Activated naive CD8-positive, alpha-beta T cell treated with anti-CD3 and anti-CD28 coated beads, Interleukin-2, amount 50 U/mL, for 24 hours (primary cell): ENCODE measurements at regions not wholly inside any gene's neighbourhood (a gene's known extent, or its start where the extent isn't known, plus 50 kb on each side); places are given as distances from the start of the nearest gene placed in this dataset.
"Not testable (repeated sequence)": the region's sequence is repeated elsewhere in the genome, so short reads cannot be mapped to it uniquely, and the experiment has no call there.

Experiments used
- ATAC-seq: fragments of 150-1000 bp; cut with Tn5 transposase; one replicate; pipeline ENCODE4 v1.10.0; 2021
- DNase-seq: peaks from one replicate; pipeline ENCODE4 v3.0.0; 2021
- H3K27ac Mint-ChIP-seq: one replicate; pipeline ENCODE4 v1.8.0; 2021; ENCODE audit warnings: mild to moderate bottlenecking, mixed read lengths
- H3K27me3 Mint-ChIP-seq: one replicate; pipeline ENCODE4 v1.8.0; 2021; ENCODE audit warnings: mixed read lengths
- H3K36me3 Mint-ChIP-seq: one replicate; pipeline ENCODE4 v1.8.0; 2021; ENCODE audit warnings: low read depth, mixed read lengths
- H3K4me1 Mint-ChIP-seq: one replicate; pipeline ENCODE4 v1.8.0; 2021; ENCODE audit warnings: mixed read lengths
- H3K4me3 Mint-ChIP-seq: one replicate; pipeline ENCODE4 v1.8.0; 2021; ENCODE audit warnings: mild to moderate bottlenecking, moderate library complexity, mixed read lengths
- H3K9me3 Mint-ChIP-seq: one replicate; pipeline ENCODE4 v1.8.0; 2021; ENCODE audit warnings: mixed read lengths

- H3K27me3 Mint-ChIP-seq, result no peaks in the 10 kb centered on the region
- no peaks in the 10 kb centered on the region for H3K36me3 Mint-ChIP-seq
- H3K9me3 Mint-ChIP-seq, result peaks cover 6% of the 10 kb centered on the region
- DNase-seq (no peak), ATAC-seq (no peak)
- H3K4me1 Mint-ChIP-seq, result no peaks in the 10 kb centered on the region
- H3K27ac Mint-ChIP-seq, result no peak overlapping the region
- no peak overlapping the region for H3K4me3 Mint-ChIP-seq
Measured at GRCh38 chr2:122277956-122278355, 522.5 kb downstream of the TSN start.

- ATAC-seq (no peak), DNase-seq (no peak)
- Mint-ChIP-seq H3K4me1 (no peaks in the 10 kb centered on the region), H3K27me3 (no peaks in the 10 kb centered on the region), H3K9me3 (peaks cover 26% of the 10 kb centered on the region), H3K4me3 (no peak overlapping the region), H3K27ac (no peak overlapping the region), H3K36me3 (no peaks in the 10 kb centered on the region)
Measured at GRCh38 chr2:122300758-122301157, 545.3 kb downstream of the TSN start.

DNA sequence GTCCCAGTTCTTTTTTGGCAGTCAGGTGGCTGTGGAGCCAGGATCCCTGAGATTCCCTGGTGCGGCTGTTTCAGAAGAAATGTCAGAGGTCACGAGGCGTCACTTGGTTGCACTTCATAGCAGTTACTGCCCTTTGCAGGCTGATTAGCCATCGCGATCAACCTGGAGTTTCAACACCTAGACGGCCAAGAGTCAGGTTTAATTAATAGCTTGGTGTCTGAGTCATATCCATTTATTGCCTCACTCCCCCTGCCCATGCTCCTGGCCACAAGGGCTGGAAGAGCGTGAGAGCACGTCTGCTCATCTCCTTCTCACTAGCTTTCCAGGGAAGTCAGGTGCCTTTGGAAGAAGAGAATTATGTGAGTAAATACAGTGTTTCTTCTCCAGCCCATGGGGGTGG, 552.3 kb downstream of the TSN start:
- Mint-ChIP-seq H3K4me3 (no peak overlapping the region), H3K36me3 (no peaks in the 10 kb centered on the region), H3K4me1 (no peaks in the 10 kb centered on the region), H3K27me3 (no peaks in the 10 kb centered on the region), H3K27ac (no peak overlapping the region), H3K9me3 (peaks cover 6% of the 10 kb centered on the region)
- DNase-seq (no peak), ATAC-seq (no peak)

- no peak overlapping the region for H3K4me3 Mint-ChIP-seq
- no peaks in the 10 kb centered on the region for H3K36me3 Mint-ChIP-seq
- no peaks in the 10 kb centered on the region for H3K9me3 Mint-ChIP-seq
- H3K27me3 Mint-ChIP-seq, result no peaks in the 10 kb centered on the region
- no peaks in the 10 kb centered on the region for H3K4me1 Mint-ChIP-seq
- H3K27ac Mint-ChIP-seq, result no peak overlapping the region
- DNase-seq (no peak), ATAC-seq (no peak)
Measured at GRCh38 chr2:122315306-122315705, 559.9 kb downstream of the TSN start.

DNA sequence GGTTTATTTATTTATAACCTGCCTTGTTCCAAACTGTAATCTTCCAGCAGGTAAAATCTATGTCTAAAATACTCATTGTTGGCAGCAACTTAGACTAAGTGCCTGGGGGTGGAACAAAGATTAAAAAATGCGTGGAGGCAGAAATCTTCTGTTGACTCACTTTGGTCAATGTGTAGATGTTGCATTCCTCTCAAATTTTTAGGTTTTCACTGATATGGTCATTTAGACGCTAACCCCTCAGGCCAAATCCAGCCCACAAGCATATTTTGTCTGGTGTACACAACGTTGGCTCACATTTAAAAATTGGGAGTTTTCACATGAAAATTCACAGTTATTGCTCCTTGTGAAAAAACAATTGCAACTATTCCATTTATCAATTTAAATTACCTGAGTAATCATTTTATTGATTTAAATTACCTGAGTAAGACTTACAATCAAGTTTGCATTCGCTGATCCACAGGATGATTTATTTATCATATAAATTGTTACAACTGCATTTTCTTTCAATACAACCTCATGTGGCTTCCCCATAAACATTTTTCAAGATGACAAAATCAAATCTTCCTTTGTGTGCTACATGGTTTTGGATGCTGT, 564.2 kb downstream of the TSN start:
- Mint-ChIP-seq H3K4me1 (no peaks in the 10 kb centered on the region), H3K27me3 (no peaks in the 10 kb centered on the region), H3K9me3 (no peaks in the 10 kb centered on the region), H3K4me3 (no peak overlapping the region), H3K36me3 (no peaks in the 10 kb centered on the region), H3K27ac (no peak overlapping the region)
- ATAC-seq (no peak), DNase-seq (no peak)

- ATAC-seq, result no peak
- H3K4me3 Mint-ChIP-seq, result no peak overlapping the region
- no peaks in the 10 kb centered on the region for H3K9me3 Mint-ChIP-seq
- H3K36me3 Mint-ChIP-seq, result no peaks in the 10 kb centered on the region
- H3K27me3 Mint-ChIP-seq, result no peaks in the 10 kb centered on the region
- no peaks in the 10 kb centered on the region for H3K4me1 Mint-ChIP-seq
- H3K27ac Mint-ChIP-seq, result no peak overlapping the region
- no peak for DNase-seq
Measured at GRCh38 chr2:122322815-122323214, 567.4 kb downstream of the TSN start.

- no peak for DNase-seq
- no peaks in the 10 kb centered on the region for H3K9me3 Mint-ChIP-seq
- H3K4me3 Mint-ChIP-seq, result no peak overlapping the region
- ATAC-seq, result no peak
- H3K4me1 Mint-ChIP-seq, result no peaks in the 10 kb centered on the region
- no peak overlapping the region for H3K27ac Mint-ChIP-seq
- no peaks in the 10 kb centered on the region for H3K36me3 Mint-ChIP-seq
- H3K27me3 Mint-ChIP-seq, result no peaks in the 10 kb centered on the region
Measured at GRCh38 chr2:122323927-122324326, 568.5 kb downstream of the TSN start.

DNA sequence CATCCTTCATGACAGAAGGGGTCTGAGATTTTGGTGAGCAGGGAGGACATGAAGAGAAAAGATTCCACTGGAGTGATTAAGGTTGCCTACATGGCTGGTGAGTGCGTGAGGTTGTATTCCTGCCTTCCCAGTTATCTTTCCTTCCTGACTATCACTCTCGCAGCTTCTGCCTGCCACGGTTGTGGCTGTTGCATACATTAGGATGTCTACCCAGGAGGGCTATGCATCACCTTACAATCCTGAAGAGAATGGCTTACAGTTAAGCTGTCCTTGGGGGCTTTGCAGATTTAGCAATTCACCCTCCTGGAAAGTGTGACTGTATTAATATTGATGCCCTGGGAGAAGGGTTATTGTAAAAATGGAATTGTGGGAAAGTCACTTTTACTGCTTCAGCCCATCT, 571.0 kb downstream of the TSN start:
- H3K36me3 Mint-ChIP-seq, result no peaks in the 10 kb centered on the region
- DNase-seq, result no peak
- no peak overlapping the region for H3K27ac Mint-ChIP-seq
- H3K4me1 Mint-ChIP-seq, result no peaks in the 10 kb centered on the region
- H3K4me3 Mint-ChIP-seq, result no peak overlapping the region
- H3K27me3 Mint-ChIP-seq, result no peaks in the 10 kb centered on the region
- H3K9me3 Mint-ChIP-seq, result no peaks in the 10 kb centered on the region
- no peak for ATAC-seq

DNA sequence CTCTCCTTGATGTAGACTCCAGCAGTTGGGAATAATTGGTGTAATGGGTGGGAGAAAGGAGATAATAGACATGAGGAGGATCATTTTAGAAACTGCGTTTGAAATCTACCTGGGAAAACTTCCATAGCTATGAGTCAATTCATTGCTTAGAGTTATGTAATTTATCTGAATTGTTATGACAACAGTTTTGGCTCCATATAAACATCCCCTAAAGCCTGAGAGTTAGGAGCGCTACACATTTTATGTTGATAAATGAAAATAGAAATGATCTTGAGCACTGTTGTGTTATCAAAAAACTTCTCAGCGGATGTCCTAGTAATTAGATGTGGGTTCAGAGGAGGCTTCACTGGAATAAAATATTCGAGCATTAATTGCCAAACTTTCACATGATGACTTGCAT, 573.4 kb downstream of the TSN start:
- H3K27me3 Mint-ChIP-seq, result no peaks in the 10 kb centered on the region
- no peak for ATAC-seq
- DNase-seq, result no peak
- H3K4me3 Mint-ChIP-seq, result no peak overlapping the region
- no peaks in the 10 kb centered on the region for H3K9me3 Mint-ChIP-seq
- H3K4me1 Mint-ChIP-seq, result no peaks in the 10 kb centered on the region
- no peak overlapping the region for H3K27ac Mint-ChIP-seq
- H3K36me3 Mint-ChIP-seq, result no peaks in the 10 kb centered on the region

DNA sequence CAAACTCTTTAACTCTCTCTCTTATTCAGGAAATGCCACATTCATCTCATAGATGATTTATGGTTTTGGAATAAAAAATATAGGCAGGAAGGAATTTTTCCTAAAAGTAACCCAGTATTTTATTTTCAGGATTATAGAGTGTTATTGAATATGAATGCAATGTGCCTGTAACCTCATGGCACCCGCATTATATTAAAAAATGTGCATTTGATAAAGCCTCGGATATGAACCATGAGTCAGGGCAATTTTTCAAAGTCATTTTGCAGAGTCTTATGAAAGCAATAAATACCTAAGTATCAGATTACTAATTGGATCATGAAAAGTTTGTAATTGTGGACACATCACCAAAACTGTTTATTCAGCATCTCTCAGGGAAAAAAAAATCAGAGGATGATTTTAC, 573.8 kb downstream of the TSN start:
- H3K27ac Mint-ChIP-seq, result no peak overlapping the region
- no peaks in the 10 kb centered on the region for H3K9me3 Mint-ChIP-seq
- H3K4me3 Mint-ChIP-seq, result no peak overlapping the region

DNA sequence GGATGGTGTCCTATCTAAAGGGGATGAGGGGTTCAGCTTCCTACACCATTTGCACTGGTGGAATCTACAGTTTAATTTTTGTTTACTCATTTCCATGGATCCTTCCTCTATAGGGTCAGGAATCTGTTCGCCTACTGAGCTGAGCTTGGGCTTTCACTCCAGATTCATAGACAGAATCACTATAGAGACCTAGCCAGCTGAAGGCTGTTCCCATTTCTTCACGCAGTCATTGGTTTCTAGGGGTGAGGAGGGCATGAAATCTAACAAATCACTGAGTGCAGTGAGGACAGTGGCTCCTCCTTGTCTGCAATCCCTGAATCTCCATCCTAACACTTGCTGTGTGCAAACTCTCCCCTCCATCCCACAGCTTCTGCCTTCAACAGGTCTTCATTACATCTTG, 578.5 kb downstream of the TSN start:
- DNase-seq, result no peak
- Mint-ChIP-seq H3K27me3 (no peaks in the 10 kb centered on the region), H3K4me3 (no peak overlapping the region), H3K9me3 (no peaks in the 10 kb centered on the region), H3K36me3 (no peaks in the 10 kb centered on the region), H3K27ac (no peak overlapping the region), H3K4me1 (no peaks in the 10 kb centered on the region)
- no peak for ATAC-seq

More for the DNA sequence above, 573.8 kb downstream of the TSN start:
- ATAC-seq (no peak), DNase-seq (no peak)
- Mint-ChIP-seq H3K4me1 (no peaks in the 10 kb centered on the region), H3K36me3 (no peaks in the 10 kb centered on the region), H3K27me3 (no peaks in the 10 kb centered on the region)

DNA sequence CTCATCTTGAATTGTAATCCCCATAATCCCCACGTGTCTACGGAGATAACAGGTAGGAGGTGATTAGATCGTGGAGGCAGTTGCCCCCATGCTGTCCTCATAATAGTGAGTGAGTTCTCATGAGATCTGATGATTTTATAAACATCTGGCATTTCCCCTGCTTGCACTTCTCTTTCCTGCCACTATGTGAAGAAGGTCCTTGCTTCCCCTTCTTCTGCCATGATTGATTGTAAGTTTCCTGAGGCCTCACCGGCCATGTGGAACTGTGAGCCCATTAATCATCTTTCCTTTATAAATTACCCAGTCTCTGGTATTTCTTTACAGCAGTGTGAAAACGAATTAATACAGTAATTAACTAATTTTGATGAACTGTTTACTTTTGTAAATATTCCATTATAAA, 582.5 kb downstream of the TSN start:
- Mint-ChIP-seq H3K27me3 (no peaks in the 10 kb centered on the region), H3K9me3 (no peaks in the 10 kb centered on the region), H3K27ac (no peak overlapping the region), H3K36me3 (no peaks in the 10 kb centered on the region), H3K4me1 (no peaks in the 10 kb centered on the region), H3K4me3 (no peak overlapping the region)
- ATAC-seq (no peak), DNase-seq (no peak)

DNA sequence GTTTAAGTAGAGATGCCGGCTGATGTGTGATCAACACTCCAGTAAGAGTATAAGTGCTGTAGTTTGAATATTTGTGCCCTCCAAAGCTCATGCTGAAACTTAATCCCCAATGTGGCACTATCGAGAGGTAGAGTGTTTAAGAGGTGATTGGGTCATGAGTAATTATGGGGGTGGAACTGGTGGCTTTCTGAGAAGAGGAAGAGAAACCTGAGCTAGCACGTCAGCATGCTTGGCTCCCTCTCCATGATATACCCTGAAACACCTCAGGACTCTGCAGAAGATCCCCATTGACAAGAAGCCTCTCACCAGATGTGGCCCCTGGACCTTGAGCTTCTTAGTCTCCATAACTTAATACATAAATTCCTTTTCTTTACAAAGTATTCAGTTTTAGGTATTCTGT, 584.8 kb downstream of the TSN start:
- Mint-ChIP-seq H3K36me3 (no peaks in the 10 kb centered on the region), H3K27ac (no peak overlapping the region), H3K27me3 (no peaks in the 10 kb centered on the region), H3K4me1 (no peaks in the 10 kb centered on the region), H3K9me3 (peaks cover 2% of the 10 kb centered on the region), H3K4me3 (no peak overlapping the region)
- ATAC-seq, result no peak
- DNase-seq, result no peak

DNA sequence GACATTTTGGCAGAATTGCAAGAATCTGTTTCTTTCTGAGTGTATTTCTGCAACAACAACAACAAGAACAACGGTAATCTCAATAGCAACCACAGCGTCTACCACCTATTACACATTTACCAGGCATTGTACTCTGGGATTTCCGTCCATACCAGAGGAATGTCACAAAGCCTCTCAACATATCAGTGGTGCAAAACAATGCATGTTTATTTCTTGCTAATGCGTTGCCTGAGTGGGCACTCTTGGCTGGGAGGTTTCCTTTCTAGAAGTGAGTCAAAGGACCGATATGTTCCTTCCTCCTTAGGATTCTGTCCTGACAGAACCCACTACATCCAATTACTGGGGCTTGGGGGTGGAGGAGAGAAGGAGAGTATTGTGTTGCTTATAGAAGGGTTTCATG, 585.6 kb downstream of the TSN start:
- Mint-ChIP-seq H3K27ac (no peak overlapping the region), H3K4me3 (no peak overlapping the region), H3K36me3 (no peaks in the 10 kb centered on the region), H3K4me1 (no peaks in the 10 kb centered on the region), H3K27me3 (no peaks in the 10 kb centered on the region), H3K9me3 (peaks cover 8% of the 10 kb centered on the region)
- ATAC-seq (no peak), DNase-seq (no peak)

- H3K36me3 Mint-ChIP-seq, H3K4me1 Mint-ChIP-seq, H3K27me3 Mint-ChIP-seq, DNase-seq, H3K4me3 Mint-ChIP-seq, H3K9me3 Mint-ChIP-seq, H3K27ac Mint-ChIP-seq, ATAC-seq: not testable (repeated sequence)
Measured at GRCh38 chr2:122352151-122352550, 596.7 kb downstream of the TSN start.

DNA sequence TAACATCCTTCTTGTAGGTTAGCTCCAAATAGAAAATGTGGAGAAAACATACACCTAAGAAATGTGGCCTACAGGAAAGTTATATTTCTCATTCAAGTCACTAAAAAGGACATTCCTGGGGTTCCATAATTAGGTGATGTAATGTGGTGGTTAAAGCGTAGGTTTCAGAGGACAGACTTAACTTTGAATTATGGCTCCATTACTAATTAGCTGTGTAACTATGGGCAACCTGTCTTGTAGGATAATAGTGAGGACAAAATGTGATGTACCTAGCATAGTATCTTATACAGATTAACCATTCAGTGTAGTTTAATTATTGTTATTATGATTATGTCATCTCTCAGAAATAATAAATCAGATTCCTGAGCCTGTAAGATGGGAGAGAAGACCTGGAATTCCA, 602.5 kb downstream of the TSN start:
- no peaks in the 10 kb centered on the region for H3K36me3 Mint-ChIP-seq
- no peak overlapping the region for H3K27ac Mint-ChIP-seq
- DNase-seq (no peak), ATAC-seq (no peak)
- no peak overlapping the region for H3K4me3 Mint-ChIP-seq
- no peaks in the 10 kb centered on the region for H3K9me3 Mint-ChIP-seq
- no peaks in the 10 kb centered on the region for H3K27me3 Mint-ChIP-seq
- H3K4me1 Mint-ChIP-seq, result no peaks in the 10 kb centered on the region
